Activated naive CD8-positive, alpha-beta T cell treated with anti-CD3 and anti-CD28 coated beads, Interleukin-2, amount 10 ng/mL, durations not matched to agents 7 days and 5 days (primary cell): ENCODE measurements at regions not wholly inside any gene's neighbourhood (a gene's known extent, or its start where the extent isn't known, plus 50 kb on each side); places are given as distances from the start of the nearest gene placed in this dataset.

Experiments
- ATAC-seq: fragments of 150-1000 bp; cut with Tn5 transposase; one replicate; pipeline ENCODE4 v1.10.0; 2021; ENCODE audit warnings: low read depth, moderate library complexity
- POLR2A ChIA-PET: fragments of 350-600 bp; sonication (Branson Sonifier 250); formaldehyde crosslinking; loops from one replicate; lab custom pipeline; 2021; ENCODE audit warnings: antibody characterized with exemption; lab: Charles Lee
- DNase-seq: peaks from one replicate; pipeline ENCODE4 v3.0.0; 2021
- H3K27ac Mint-ChIP-seq: one replicate; pipeline ENCODE4 v1.8.0; 2022; ENCODE audit warnings: mild to moderate bottlenecking, mixed read lengths
- H3K27me3 Mint-ChIP-seq: one replicate; pipeline ENCODE4 v1.8.0; 2022; ENCODE audit warnings: mild to moderate bottlenecking, moderate library complexity, mixed read lengths
- H3K36me3 Mint-ChIP-seq: one replicate; pipeline ENCODE4 v1.8.0; 2021; ENCODE audit warnings: mild to moderate bottlenecking, mixed read lengths
- H3K4me1 Mint-ChIP-seq: one replicate; pipeline ENCODE4 v1.8.0; 2021; ENCODE audit warnings: mixed read lengths
- H3K4me3 Mint-ChIP-seq: one replicate; pipeline ENCODE4 v1.8.0; 2022; ENCODE audit warnings: mild to moderate bottlenecking, moderate library complexity, mixed read lengths
- H3K9me3 Mint-ChIP-seq: one replicate; pipeline ENCODE4 v1.8.0; 2021; ENCODE audit warnings: mixed read lengths

DNA sequence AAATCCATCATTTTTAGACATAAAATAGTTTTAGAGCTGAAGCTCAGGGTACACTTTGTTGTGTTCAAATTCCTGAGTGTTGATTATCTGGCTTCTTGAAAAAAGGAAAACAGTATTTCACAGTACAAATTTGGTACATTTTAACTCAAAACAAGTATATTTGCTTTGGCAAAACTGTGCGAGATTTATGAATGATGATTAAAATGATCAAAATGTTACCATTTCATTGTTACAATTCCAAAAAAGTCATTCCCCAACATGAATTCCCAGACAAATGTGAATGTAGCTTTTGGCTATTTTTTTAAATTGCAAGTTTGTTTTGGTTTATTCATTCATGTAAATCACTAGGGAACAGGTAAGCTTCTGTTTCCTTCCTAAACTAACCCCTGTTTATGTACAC is 347.4 kb upstream of the DCBLD2 start:
- POLR2A ChIA-PET, result no interaction called here
- Mint-ChIP-seq H3K9me3 (no peaks in the 10 kb centered on the region), H3K27ac (no peak overlapping the region), H3K27me3 (no peaks in the 10 kb centered on the region), H3K4me1 (no peaks in the 10 kb centered on the region), H3K4me3 (no peak overlapping the region), H3K36me3 (no peaks in the 10 kb centered on the region)
- no peak for ATAC-seq
- DNase-seq, result no peak

DNA sequence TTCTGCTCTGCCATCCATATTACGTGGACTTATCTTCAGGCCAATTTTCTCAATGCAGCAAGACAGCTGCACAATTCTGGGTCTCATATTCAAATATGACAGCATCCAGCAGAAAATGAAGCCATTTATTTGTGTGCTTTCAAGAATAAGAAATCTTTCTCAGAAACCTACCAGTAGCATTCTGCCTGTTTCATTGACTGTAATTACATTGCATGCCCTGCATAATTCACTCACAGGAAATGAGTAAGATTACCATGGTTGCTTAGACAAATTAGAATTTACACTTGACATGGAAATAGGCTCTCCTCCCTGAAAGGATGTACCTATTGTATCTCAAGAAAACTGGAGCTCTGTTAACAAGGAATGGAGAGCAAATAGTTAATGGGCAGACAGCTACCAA is 346.6 kb upstream of the DCBLD2 start:
- H3K4me3 Mint-ChIP-seq, result no peak overlapping the region
- H3K27ac Mint-ChIP-seq, result no peak overlapping the region
- POLR2A ChIA-PET, result no interaction called here
- no peak for DNase-seq
- H3K27me3 Mint-ChIP-seq, result no peaks in the 10 kb centered on the region
- no peaks in the 10 kb centered on the region for H3K36me3 Mint-ChIP-seq
- ATAC-seq, result no peak
- H3K9me3 Mint-ChIP-seq, result no peaks in the 10 kb centered on the region
- no peaks in the 10 kb centered on the region for H3K4me1 Mint-ChIP-seq

DNA sequence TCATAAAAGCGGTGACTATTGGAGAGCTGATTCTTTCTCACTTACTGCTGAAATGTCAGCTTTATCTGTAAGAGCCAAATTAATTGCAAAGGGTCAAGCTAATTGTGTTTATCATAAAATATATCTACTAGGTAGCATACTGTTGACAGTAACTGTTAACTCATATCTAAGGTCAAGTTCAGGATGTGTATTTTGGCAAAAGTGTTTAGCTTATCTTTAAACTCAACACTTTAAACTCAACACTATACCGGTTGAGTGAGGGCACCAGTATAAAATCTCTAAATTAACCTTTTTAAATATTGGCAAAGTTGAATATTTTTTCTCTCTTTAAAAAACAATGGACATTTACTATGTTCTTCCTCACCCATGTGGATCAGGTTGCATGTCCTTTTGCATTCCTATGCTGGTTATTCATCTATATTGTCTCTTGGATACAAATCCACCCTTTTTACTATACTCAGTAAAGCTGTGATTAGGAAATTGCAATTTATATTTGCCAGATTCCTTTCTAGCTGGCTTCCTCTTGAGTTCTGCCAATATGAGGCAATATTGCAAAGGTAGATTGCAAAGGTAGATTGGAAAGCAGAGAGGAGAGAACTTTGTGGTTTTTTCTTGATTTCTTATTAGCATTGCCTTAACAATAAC is 344.6 kb upstream of the DCBLD2 start:
- H3K4me3 Mint-ChIP-seq, result no peak overlapping the region
- H3K36me3 Mint-ChIP-seq, result no peaks in the 10 kb centered on the region
- POLR2A ChIA-PET, result no interaction called here
- H3K4me1 Mint-ChIP-seq, result no peaks in the 10 kb centered on the region
- no peak overlapping the region for H3K27ac Mint-ChIP-seq
- ATAC-seq (no peak), DNase-seq (no peak)
- H3K27me3 Mint-ChIP-seq, result no peaks in the 10 kb centered on the region
- no peaks in the 10 kb centered on the region for H3K9me3 Mint-ChIP-seq

DNA sequence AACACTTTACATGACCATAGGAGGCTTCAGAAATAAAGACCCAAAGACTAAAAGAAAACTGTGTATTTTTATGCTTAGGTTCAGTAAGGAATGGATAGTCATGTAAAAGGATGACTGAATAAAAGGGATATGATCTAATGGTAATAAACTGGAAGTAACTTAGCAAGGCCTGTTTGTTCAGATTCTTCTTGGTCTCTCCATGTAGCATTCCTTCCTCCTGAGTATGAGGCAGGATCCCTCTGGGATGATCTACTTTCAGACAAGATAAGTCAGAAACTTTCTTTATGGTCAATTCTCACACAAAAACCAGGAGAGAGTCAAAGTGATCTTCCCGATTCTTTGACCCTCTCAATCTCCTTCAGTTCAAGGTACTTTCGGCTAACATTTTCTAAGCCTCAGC is 340.8 kb upstream of the DCBLD2 start:
- DNase-seq (no peak), ATAC-seq (no peak)
- POLR2A ChIA-PET, result no interaction called here

DNA sequence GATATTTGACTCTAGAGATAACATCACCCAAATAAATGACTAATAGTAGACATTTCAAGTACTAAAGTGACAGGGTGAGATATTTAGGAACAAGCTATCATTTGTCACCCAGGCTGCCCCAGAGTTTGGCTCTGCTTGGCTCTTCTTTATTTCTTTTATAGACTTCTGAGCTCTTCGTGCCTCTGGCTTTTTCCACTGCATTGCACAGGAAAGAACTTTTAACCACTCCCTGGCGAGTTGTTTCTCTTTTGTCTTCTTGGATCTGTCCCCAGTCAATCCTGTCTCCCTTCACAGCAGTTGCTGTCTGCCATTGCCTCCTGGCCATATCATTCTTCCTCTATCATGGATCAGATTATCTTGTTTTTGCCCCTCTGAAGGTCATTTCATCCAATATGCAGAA is 339.2 kb upstream of the DCBLD2 start:
- no peaks in the 10 kb centered on the region for H3K9me3 Mint-ChIP-seq
- H3K27me3 Mint-ChIP-seq, result no peaks in the 10 kb centered on the region
- DNase-seq (no peak), ATAC-seq (no peak)
- H3K4me1 Mint-ChIP-seq, result no peaks in the 10 kb centered on the region
- no peaks in the 10 kb centered on the region for H3K36me3 Mint-ChIP-seq
- no peak overlapping the region for H3K27ac Mint-ChIP-seq
- POLR2A ChIA-PET, result no interaction called here
- H3K4me3 Mint-ChIP-seq, result no peak overlapping the region

More for the DNA sequence above, 340.8 kb upstream of the DCBLD2 start:
- no peaks in the 10 kb centered on the region for H3K4me1 Mint-ChIP-seq
- no peak overlapping the region for H3K27ac Mint-ChIP-seq
- H3K9me3 Mint-ChIP-seq, result no peaks in the 10 kb centered on the region
- H3K27me3 Mint-ChIP-seq, result no peaks in the 10 kb centered on the region
- H3K4me3 Mint-ChIP-seq, result no peak overlapping the region
- no peaks in the 10 kb centered on the region for H3K36me3 Mint-ChIP-seq

DNA sequence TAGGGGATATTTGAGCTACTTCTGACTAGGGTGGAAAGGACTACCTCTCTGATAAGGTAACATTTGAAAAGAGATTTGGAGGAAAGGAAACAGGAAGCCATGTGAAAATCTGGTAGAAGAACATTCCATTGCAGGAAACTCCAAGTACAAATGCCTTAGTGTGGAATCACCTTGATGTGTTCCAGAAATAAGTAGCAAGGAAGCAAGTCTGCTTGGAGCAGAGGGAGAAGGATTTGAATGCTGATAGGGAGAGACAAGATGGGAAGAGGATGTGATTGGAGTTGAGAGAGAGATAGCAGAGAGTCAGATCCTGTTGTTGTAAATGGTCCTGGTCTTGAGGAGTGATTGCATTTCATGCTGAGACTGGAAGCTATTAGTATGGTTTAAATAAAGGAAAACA is 335.1 kb upstream of the DCBLD2 start:
- DNase-seq (no peak), ATAC-seq (no peak)
- no peak overlapping the region for H3K27ac Mint-ChIP-seq
- no peaks in the 10 kb centered on the region for H3K4me1 Mint-ChIP-seq
- H3K36me3 Mint-ChIP-seq, result no peaks in the 10 kb centered on the region
- no peaks in the 10 kb centered on the region for H3K27me3 Mint-ChIP-seq
- H3K9me3 Mint-ChIP-seq, result no peaks in the 10 kb centered on the region
- POLR2A ChIA-PET, result no interaction called here
- H3K4me3 Mint-ChIP-seq, result no peak overlapping the region

DNA sequence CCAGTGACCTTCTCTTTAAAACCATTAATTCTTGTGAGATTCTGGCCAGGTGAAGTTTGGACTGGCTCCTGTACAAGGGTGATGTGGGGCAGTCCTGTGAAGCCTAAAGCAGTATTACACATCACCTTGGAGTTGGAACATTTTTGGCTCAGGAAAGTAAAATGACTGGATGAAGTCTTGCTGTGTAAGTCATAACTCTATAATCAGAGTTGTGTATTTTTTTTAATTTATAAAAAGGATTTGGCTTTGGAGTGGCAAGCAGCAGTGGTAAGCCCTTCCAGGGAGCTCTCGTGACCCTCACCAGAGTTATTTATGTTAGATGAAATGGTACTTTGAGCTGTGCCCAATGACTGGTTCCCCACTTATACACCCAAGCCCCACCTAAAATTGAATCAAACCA is 331.2 kb upstream of the DCBLD2 start:
- no peaks in the 10 kb centered on the region for H3K27me3 Mint-ChIP-seq
- POLR2A ChIA-PET, result no interaction called here
- no peak for ATAC-seq
- H3K4me3 Mint-ChIP-seq, result no peak overlapping the region
- H3K27ac Mint-ChIP-seq, result no peak overlapping the region
- no peaks in the 10 kb centered on the region for H3K9me3 Mint-ChIP-seq
- no peaks in the 10 kb centered on the region for H3K4me1 Mint-ChIP-seq
- H3K36me3 Mint-ChIP-seq, result no peaks in the 10 kb centered on the region
- DNase-seq, result no peak

DNA sequence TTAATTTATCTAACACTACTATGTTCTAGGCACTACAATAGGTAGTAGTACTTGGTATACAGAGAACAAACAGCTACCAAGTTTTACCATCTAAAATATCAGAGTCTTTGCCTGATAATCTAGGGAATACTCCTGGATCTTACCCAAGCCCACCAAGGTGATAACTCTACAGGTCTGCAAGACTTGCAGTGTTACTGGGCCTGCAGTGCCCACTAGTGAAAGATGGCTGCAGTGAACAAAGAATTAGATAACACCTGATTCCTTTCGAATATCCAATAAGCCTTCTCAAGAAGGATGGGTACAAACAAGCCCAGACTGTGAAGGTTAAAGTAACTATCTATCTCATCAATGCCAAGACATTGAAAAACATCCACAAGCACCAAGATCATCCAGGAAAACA is 317.0 kb upstream of the DCBLD2 start:
- Mint-ChIP-seq H3K4me3 (no peak overlapping the region), H3K27ac (no peak overlapping the region), H3K27me3 (no peaks in the 10 kb centered on the region), H3K36me3 (no peaks in the 10 kb centered on the region), H3K4me1 (no peaks in the 10 kb centered on the region), H3K9me3 (peaks cover 2% of the 10 kb centered on the region)
- DNase-seq (no peak), ATAC-seq (no peak)
- POLR2A ChIA-PET, result no interaction called here

DNA sequence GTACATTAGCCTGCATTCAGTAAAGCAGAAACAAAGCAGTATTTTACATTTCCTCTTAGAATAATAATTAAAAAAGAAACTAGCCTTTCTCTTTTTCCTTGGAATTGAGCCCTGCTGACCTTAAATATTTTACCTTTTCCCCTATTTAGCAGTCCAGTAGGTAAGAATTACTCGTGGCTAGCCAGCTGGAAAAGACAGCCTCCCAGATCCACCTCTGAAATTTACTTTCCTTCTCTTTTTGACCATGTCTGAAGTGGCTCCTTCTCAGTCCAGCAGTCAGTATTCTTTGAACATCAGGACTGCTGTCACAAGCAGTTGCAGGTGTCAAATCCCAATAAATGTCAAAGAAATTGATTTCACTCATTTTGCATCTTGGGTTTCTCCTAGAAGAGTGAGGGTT is 311.5 kb upstream of the DCBLD2 start:
- POLR2A ChIA-PET, result no interaction called here
- Mint-ChIP-seq H3K9me3 (no peaks in the 10 kb centered on the region), H3K36me3 (no peaks in the 10 kb centered on the region), H3K4me1 (no peaks in the 10 kb centered on the region), H3K4me3 (no peak overlapping the region), H3K27me3 (no peaks in the 10 kb centered on the region), H3K27ac (no peak overlapping the region)
- DNase-seq (no peak), ATAC-seq (no peak)

DNA sequence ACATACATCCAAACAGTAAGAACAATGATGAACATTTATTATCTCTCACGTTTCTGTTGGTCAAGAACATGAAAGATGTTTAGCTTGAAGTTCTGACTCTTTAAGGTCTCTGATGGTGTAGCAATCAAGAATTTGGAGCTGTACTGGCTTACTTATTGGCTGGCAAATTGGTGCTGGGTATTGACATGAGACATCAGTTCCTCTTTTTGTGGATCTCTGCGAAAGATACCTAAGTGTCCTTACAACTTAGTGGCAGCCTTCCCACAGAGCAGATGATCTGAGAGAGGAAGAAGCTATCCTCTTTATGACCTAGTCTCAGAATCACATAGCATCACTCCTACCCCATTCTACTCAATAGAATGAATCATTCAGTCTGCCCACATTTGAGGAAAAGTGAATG is 309.8 kb upstream of the DCBLD2 start:
- POLR2A ChIA-PET, result no interaction called here
- no peaks in the 10 kb centered on the region for H3K4me1 Mint-ChIP-seq

DNA sequence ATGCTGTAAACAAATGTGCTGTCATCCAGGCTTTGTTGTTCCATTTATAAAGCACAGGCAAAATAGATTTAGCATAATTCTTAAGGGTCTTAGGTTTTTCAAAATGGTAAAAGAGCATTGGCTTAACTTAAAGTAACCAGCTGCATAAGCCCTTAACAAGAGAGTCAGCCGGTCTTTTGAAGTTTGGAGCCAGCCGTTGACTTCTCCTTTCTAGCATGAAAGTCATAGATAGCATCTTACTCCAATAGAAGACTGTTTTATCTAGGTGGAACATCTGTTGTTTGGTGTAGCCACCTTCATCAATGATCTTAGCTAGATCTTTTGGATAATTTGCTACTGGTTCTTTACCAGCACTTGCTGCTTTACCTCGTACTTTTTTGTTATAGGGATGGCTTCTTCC is 297.5 kb upstream of the DCBLD2 start:
- H3K9me3 Mint-ChIP-seq, result no peaks in the 10 kb centered on the region
- ATAC-seq (no peak), DNase-seq (no peak)
- H3K27me3 Mint-ChIP-seq, result no peaks in the 10 kb centered on the region
- no peaks in the 10 kb centered on the region for H3K36me3 Mint-ChIP-seq
- H3K27ac Mint-ChIP-seq, result no peak overlapping the region
- POLR2A ChIA-PET, result no interaction called here
- no peak overlapping the region for H3K4me3 Mint-ChIP-seq
- H3K4me1 Mint-ChIP-seq, result no peaks in the 10 kb centered on the region

More for the DNA sequence above, 309.8 kb upstream of the DCBLD2 start:
- Mint-ChIP-seq H3K9me3 (no peaks in the 10 kb centered on the region), H3K27me3 (no peaks in the 10 kb centered on the region), H3K27ac (no peak overlapping the region), H3K36me3 (no peaks in the 10 kb centered on the region), H3K4me3 (no peak overlapping the region)
- ATAC-seq, result no peak
- no peak for DNase-seq

DNA sequence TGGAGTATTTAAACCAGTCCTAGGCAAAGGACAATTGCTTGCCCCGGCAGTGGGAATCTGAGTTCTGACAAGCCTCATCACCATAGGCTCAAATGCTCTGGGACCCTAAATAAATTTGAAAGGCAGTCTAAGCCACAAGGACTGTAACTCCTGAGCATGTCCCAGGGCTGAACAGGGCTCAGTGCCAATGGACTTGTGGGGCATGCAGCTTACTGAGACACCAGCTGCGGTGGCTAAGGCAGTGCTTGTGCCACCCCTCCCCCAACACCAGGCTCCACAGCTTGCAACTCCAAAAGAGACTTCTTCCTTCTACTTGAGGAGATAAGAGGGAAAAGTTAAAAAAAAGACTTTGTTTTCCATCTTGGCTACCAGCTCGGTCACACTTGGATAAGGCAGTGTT is 289.7 kb upstream of the DCBLD2 start:
- Mint-ChIP-seq H3K9me3 (no peaks in the 10 kb centered on the region), H3K27me3 (peaks cover 2% of the 10 kb centered on the region), H3K4me3 (no peak overlapping the region), H3K4me1 (no peaks in the 10 kb centered on the region), H3K27ac (no peak overlapping the region), H3K36me3 (no peaks in the 10 kb centered on the region)
- DNase-seq, result no peak
- POLR2A ChIA-PET, result no interaction called here
- no peak for ATAC-seq

DNA sequence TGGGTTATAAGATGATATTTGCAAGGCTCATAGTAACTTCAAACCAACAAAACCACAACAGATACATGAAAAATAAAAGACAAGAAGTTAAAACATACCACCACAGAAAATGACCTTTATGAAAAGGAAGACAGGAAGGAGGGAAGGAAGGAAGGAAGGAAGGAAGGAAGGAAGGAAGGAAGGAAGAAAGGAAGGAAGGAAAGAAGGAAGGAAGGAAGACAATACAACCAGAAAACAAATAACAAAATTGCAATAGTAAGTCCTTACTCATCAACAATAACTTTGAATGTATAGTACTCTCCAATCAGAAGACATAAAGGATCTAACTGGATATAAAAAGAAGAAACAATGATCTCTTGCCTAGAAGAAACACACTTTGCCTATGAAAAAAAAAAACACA is 287.4 kb upstream of the DCBLD2 start:
- Mint-ChIP-seq H3K27me3 (peaks cover 2% of the 10 kb centered on the region), H3K4me3 (no peak overlapping the region), H3K27ac (no peak overlapping the region), H3K4me1 (no peaks in the 10 kb centered on the region), H3K36me3 (no peaks in the 10 kb centered on the region), H3K9me3 (no peaks in the 10 kb centered on the region)
- POLR2A ChIA-PET, result no interaction called here
- ATAC-seq (no peak), DNase-seq (no peak)

DNA sequence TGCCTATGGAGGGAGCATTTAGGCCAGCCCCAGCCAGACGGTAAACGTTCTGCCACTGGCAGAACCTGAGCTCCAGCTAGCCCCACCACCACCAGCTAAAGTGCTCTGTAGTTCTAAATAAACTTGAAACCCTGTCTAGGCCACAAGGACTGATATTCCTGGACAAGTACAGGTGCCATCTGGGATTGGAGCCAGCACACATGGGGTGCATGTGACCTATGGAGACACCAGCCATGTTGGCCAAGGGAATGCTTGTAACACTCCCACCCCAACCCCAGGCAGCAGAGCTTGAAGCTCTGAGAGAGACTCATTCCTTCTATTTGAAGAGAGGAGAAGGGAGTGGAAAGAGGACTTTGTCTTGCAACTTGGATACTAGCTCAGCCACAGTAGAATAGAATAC is 284.5 kb upstream of the DCBLD2 start:
- H3K4me3 Mint-ChIP-seq, result no peak overlapping the region
- no peaks in the 10 kb centered on the region for H3K36me3 Mint-ChIP-seq
- H3K27ac Mint-ChIP-seq, result no peak overlapping the region
- ATAC-seq (no peak), DNase-seq (no peak)
- H3K27me3 Mint-ChIP-seq, result peaks cover 2% of the 10 kb centered on the region
- no peaks in the 10 kb centered on the region for H3K4me1 Mint-ChIP-seq
- POLR2A ChIA-PET, result no interaction called here
- no peaks in the 10 kb centered on the region for H3K9me3 Mint-ChIP-seq
